ENCODE measurements at regions not wholly inside any gene's neighbourhood (a gene's known extent, or its start where the extent isn't known, plus 50 kb on each side); places are given as distances from the start of the nearest gene placed in this dataset.

GRCh38 chr2:83786140-83786539 lies 672.9 kb downstream of the SUCLG1 start:
- TF ChIP-seq CTCF (IDR thresholded peaks at IDR 0.05) (no peak), POLR2A (IDR thresholded peaks at IDR 0.05) (no peak)

Measured in heart left ventricle (tissue), 13 donors.